MM.1S (cell line): ENCODE measurements at regions not wholly inside any gene's neighbourhood (a gene's known extent, or its start where the extent isn't known, plus 50 kb on each side); places are given as distances from the start of the nearest gene placed in this dataset.

Experiments
- DNase-seq: peaks from one replicate; pipeline ENCODE4 v3.0.0-alpha.2; 2015
- H2AFZ ChIP-seq: fragments of 300-600 bp; sonication (generic); 2 replicates; pipeline ENCODE4 v1.6.0; 2016; ENCODE audit warnings: antibody characterized with exemption, low read length
- H3F3A ChIP-seq: fragments of 300-600 bp; sonication (generic); 2 replicates; pipeline ENCODE4 v1.6.1; 2016; ENCODE audit warnings: mild to moderate bottlenecking, antibody characterized with exemption, low read length, moderate library complexity, mixed read lengths; ENCODE audit not compliant: insufficient read depth
- H3K27ac ChIP-seq: fragments of 300-600 bp; sonication (generic); 2 replicates; pipeline ENCODE4 v1.5.1; 2016; ENCODE audit warnings: mild to moderate bottlenecking, low read length
- H3K27me3 ChIP-seq: fragments of 300-600 bp; sonication (generic); replicated peaks from 2 replicates; pipeline ENCODE4 v1.6.0; 2016; ENCODE audit warnings: low read length; ENCODE audit not compliant: insufficient read depth
- H3K36me3 ChIP-seq: fragments of 300-600 bp; sonication (generic); replicated peaks from 2 replicates; pipeline ENCODE4 v1.6.1; 2016; ENCODE audit warnings: mild to moderate bottlenecking, low read length, mixed read lengths; ENCODE audit not compliant: insufficient read depth
- H3K4me1 ChIP-seq: fragments of 300-600 bp; sonication (generic); 2 replicates; pipeline ENCODE4 v1.6.1; 2016; ENCODE audit warnings: low read length, mixed read lengths
- H3K4me2 ChIP-seq: fragments of 300-600 bp; sonication (generic); 2 replicates; pipeline ENCODE4 v1.6.0; 2016; ENCODE audit warnings: low read depth, low read length
- H3K4me3 ChIP-seq: fragments of 300-600 bp; sonication (generic); 2 replicates; pipeline ENCODE4 v1.5.1; 2016; ENCODE audit warnings: low read length, mixed read lengths
- H3K79me2 ChIP-seq: fragments of 300-600 bp; sonication (generic); 2 replicates; pipeline ENCODE4 v1.6.1; 2016; ENCODE audit warnings: mixed run types, low read length, mixed read lengths
- H3K9ac ChIP-seq: fragments of 300-600 bp; sonication (generic); 2 replicates; pipeline ENCODE4 v1.6.1; 2016; ENCODE audit warnings: low read length, mixed read lengths
- H3K9me2 ChIP-seq: fragments of 300-600 bp; sonication (generic); replicated peaks from 2 replicates; pipeline ENCODE4 v1.6.1; 2016; ENCODE audit warnings: mild to moderate bottlenecking, low read length, mixed read lengths; ENCODE audit not compliant: insufficient read depth
- H3K9me3 ChIP-seq: fragments of 300-600 bp; sonication (generic); replicated peaks from 2 replicates; pipeline ENCODE4 v1.6.1; 2016; ENCODE audit warnings: mild to moderate bottlenecking, low read length, mixed read lengths; ENCODE audit not compliant: insufficient read depth
- H4K20me1 ChIP-seq: fragments of 300-600 bp; sonication (generic); 2 replicates; pipeline ENCODE4 v1.6.1; 2016; ENCODE audit warnings: mild to moderate bottlenecking, low read length, moderate library complexity, mixed read lengths; ENCODE audit not compliant: insufficient read depth
- EZH2 ChIP-seq: fragments of 300-600 bp; sonication (generic); optimal IDR thresholded peaks from 2 replicates; pipeline ENCODE3; 2017; ENCODE audit warnings: low read depth, mild to moderate bottlenecking, antibody characterized with exemption, low read length, mixed read lengths
- EZH2phosphoT487 ChIP-seq: fragments of 300-600 bp; sonication (generic); IDR thresholded peaks from 2 replicates; pipeline ENCODE4 v1.6.1; 2018; ENCODE audit warnings: antibody characterized with exemption, low read length
- TF ChIP-seq, protein P1 (sequence below): fragments of 300-600 bp; sonication (generic); IDR thresholded peaks from 2 replicates; pipeline ENCODE4 v1.5.1; 2016; ENCODE audit warnings: antibody characterized with exemption, low read length, mixed read lengths

- DNase-seq = no peak
- Histone ChIP-seq H3K79me2 (no peaks in the 10 kb centered on the region), H3K36me3 (no peaks in the 10 kb centered on the region), H3F3A (peaks cover 5% of the 10 kb centered on the region; the same call in 1 of the 2 replicates), H3K4me1 (peaks cover 27% of the 10 kb centered on the region), H3K9me3 (no peaks in the 10 kb centered on the region), H3K4me3 (no peak overlapping the region), H3K27ac (peak overlapping the region; percentile 38; the same call in 1 of the 2 replicates), H4K20me1 (no peaks in the 10 kb centered on the region), H3K9me2 (no peaks in the 10 kb centered on the region), H3K4me2 (peak overlapping the region; percentile 22; the same call in 1 of the 2 replicates), H2AFZ (no peak overlapping the region; the same call in 1 of the 2 replicates), H3K27me3 (no peaks in the 10 kb centered on the region), H3K9ac (no peak overlapping the region)
- TF ChIP-seq, protein P1, sequence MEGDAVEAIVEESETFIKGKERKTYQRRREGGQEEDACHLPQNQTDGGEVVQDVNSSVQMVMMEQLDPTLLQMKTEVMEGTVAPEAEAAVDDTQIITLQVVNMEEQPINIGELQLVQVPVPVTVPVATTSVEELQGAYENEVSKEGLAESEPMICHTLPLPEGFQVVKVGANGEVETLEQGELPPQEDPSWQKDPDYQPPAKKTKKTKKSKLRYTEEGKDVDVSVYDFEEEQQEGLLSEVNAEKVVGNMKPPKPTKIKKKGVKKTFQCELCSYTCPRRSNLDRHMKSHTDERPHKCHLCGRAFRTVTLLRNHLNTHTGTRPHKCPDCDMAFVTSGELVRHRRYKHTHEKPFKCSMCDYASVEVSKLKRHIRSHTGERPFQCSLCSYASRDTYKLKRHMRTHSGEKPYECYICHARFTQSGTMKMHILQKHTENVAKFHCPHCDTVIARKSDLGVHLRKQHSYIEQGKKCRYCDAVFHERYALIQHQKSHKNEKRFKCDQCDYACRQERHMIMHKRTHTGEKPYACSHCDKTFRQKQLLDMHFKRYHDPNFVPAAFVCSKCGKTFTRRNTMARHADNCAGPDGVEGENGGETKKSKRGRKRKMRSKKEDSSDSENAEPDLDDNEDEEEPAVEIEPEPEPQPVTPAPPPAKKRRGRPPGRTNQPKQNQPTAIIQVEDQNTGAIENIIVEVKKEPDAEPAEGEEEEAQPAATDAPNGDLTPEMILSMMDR = no peak
- TF ChIP-seq EZH2 = no peak
- TF ChIP-seq EZH2phosphoT487 = no peak
Observed at GRCh38 chr1:58923090-58923470, 139.2 kb upstream of the JUN start.

GRCh38 chr1:58924016-58924565 is 140.2 kb upstream of the JUN start:
- no peak for DNase-seq
- Histone ChIP-seq H3K9me2 (no peaks in the 10 kb centered on the region), H3K4me1 (peaks cover 27% of the 10 kb centered on the region), H3K9ac (no peak overlapping the region), H3K4me2 (no peak overlapping the region), H3K9me3 (no peaks in the 10 kb centered on the region), H3F3A (peaks cover 5% of the 10 kb centered on the region; the same call in 1 of the 2 replicates), H3K27me3 (no peaks in the 10 kb centered on the region), H2AFZ (no peak overlapping the region), H3K27ac (no peak overlapping the region), H3K36me3 (no peaks in the 10 kb centered on the region), H3K79me2 (no peaks in the 10 kb centered on the region), H3K4me3 (no peak overlapping the region), H4K20me1 (no peaks in the 10 kb centered on the region)
- TF ChIP-seq, protein P1 = no peak
- TF ChIP-seq EZH2phosphoT487 (no peak), EZH2 (no peak)

- DNase-seq = no peak
- no peak for TF ChIP-seq EZH2
Observed at GRCh38 chr1:58924821-58925220, 141.0 kb upstream of the JUN start.

DNA sequence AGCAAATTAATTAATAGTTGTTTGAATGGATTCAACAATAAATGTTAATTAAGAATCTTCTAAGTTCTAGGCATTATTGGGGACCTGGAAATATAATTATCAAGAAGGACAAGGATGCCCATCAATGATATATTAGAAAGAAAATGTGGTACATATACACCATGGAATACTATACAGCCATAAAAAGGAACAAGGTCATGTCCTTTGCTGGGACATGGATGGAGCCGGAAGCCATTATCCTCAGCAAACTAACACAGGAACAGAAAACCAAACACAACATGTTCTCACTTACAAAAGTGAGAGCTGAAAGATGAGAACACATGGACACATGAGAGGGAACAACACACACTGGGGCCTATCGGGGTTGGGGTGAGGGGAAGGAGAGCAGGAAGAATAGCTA is 141.4 kb upstream of the JUN start:
- Histone ChIP-seq H3K79me2 (no peaks in the 10 kb centered on the region), H3K27me3 (no peaks in the 10 kb centered on the region), H3K4me2 (no peak overlapping the region), H4K20me1 (no peaks in the 10 kb centered on the region), H3K36me3 (no peaks in the 10 kb centered on the region), H3K4me1 (peaks cover 27% of the 10 kb centered on the region), H3K27ac (no peak overlapping the region), H3K4me3 (no peak overlapping the region), H2AFZ (no peak overlapping the region), H3K9ac (no peak overlapping the region), H3F3A (peaks cover 5% of the 10 kb centered on the region; the same call in 1 of the 2 replicates), H3K9me2 (no peaks in the 10 kb centered on the region), H3K9me3 (no peaks in the 10 kb centered on the region)
- no peak for DNase-seq
- TF ChIP-seq EZH2phosphoT487 = no peak
- TF ChIP-seq EZH2 = no peak
- TF ChIP-seq, protein P1 = no peak

More at GRCh38 chr1:58924821-58925220, 141.0 kb upstream of the JUN start:
- peaks cover 27% of the 10 kb centered on the region for H3K4me1 ChIP-seq
- H3K36me3 ChIP-seq = no peaks in the 10 kb centered on the region
- H3K9ac ChIP-seq = no peak overlapping the region
- H2AFZ ChIP-seq = no peak overlapping the region
- H4K20me1 ChIP-seq = no peaks in the 10 kb centered on the region
- H3K9me3 ChIP-seq = no peaks in the 10 kb centered on the region
- H3K27ac ChIP-seq = no peak overlapping the region
- H3F3A ChIP-seq = peaks cover 5% of the 10 kb centered on the region; the same call in 1 of the 2 replicates
- H3K4me2 ChIP-seq = no peak overlapping the region
- no peaks in the 10 kb centered on the region for H3K79me2 ChIP-seq
- no peak overlapping the region for H3K4me3 ChIP-seq
- H3K27me3 ChIP-seq = no peaks in the 10 kb centered on the region
- H3K9me2 ChIP-seq = no peaks in the 10 kb centered on the region
